ENCODE measurements at regions not wholly inside any gene's neighbourhood (a gene's known extent, or its start where the extent isn't known, plus 50 kb on each side); places are given as distances from the start of the nearest gene placed in this dataset.

DNA sequence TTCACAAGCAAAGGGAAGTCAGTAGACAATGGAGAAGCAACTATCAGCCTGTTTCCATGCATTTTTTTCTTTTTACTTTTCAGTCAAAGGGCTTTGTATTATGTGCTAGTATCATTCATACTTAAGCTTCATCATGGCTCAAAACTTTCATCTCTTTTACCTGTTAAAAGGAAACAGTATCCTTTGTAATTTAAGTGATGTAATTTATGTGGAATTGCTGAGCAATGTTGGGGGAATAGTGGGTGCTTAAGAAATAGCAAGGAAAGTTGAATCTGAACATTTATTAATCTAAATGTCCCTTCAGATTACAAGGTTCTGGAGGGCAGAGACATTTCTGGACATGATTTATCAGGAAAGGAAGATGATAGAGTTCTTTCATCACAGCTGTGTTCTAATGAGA, 915.3 kb downstream of the VRK1 start:
- TF ChIP-seq CTCF (conservative IDR thresholded peaks at IDR 0.05): no peak
- no peak for TF ChIP-seq ZFX (IDR thresholded peaks at IDR 0.05)
